AG09309 (cell line): ENCODE measurements at regions not wholly inside any gene's neighbourhood (a gene's known extent, or its start where the extent isn't known, plus 50 kb on each side); places are given as distances from the start of the nearest gene placed in this dataset.

ENCODE experiments used
- DNase-seq: peaks from one replicate; pipeline ENCODE4 v3.0.0-alpha.2; 2010; ENCODE audit warnings: low read depth
- H3K4me3 ChIP-seq: 2 replicates; pipeline ENCODE4 v1.5.1; 2011; ENCODE audit warnings: mild to moderate bottlenecking, low read depth, low read length, moderate library complexity; ENCODE audit not compliant: control insufficient read depth
- TF ChIP-seq, protein P1 (sequence below): IDR thresholded peaks from 2 replicates; pipeline ENCODE4 v1.5.1; 2011; ENCODE audit warnings: mild to moderate bottlenecking, low read depth, low read length, inconsistent platforms; ENCODE audit not compliant: insufficient read depth, control insufficient read depth; ENCODE audit errors: missing control alignments

DNA sequence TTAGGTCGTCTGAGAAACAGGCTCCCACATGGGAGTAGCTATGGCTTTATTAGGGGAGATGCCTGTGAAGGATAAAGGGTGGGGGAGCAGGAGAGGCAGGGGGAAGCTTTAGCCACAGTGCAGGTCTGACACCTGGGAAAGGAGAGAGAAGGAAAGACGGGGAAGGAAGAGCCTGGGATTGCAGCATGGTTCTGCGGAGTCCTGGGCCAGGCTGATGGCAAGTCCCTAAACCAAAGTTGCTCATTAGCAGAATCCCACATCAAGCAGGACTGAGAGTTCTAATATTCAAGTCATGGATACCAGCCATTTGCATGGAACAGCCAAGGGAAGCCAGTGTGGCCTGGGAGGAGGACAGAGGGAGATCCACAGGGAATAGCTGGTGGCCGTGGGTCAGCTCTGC, 414.8 kb downstream of the RPS24 start:
- H3K4me3 ChIP-seq, result no peak overlapping the region
- TF ChIP-seq, protein P1, sequence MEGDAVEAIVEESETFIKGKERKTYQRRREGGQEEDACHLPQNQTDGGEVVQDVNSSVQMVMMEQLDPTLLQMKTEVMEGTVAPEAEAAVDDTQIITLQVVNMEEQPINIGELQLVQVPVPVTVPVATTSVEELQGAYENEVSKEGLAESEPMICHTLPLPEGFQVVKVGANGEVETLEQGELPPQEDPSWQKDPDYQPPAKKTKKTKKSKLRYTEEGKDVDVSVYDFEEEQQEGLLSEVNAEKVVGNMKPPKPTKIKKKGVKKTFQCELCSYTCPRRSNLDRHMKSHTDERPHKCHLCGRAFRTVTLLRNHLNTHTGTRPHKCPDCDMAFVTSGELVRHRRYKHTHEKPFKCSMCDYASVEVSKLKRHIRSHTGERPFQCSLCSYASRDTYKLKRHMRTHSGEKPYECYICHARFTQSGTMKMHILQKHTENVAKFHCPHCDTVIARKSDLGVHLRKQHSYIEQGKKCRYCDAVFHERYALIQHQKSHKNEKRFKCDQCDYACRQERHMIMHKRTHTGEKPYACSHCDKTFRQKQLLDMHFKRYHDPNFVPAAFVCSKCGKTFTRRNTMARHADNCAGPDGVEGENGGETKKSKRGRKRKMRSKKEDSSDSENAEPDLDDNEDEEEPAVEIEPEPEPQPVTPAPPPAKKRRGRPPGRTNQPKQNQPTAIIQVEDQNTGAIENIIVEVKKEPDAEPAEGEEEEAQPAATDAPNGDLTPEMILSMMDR, result no peak

DNA sequence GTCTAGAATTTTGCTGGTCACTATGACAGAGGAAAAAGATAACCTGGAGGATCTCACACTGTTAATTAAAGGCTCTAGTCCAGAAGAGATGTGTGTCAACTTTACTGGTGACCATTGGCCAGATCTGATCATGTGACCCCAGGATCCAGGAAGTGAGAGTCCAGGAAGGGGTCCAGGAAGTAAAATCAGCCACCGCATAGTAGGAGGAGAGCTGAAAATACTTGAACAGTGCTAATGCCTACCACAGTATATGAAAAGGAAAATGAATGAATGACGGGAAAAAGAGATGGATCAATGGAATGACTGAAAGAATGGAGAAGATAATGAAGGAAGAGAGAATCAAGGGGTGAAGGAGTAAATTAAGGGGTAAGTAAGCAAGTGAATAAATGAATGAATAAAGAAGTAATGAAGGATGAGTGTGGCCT, 415.3 kb downstream of the RPS24 start:
- TF ChIP-seq, protein P1, result no peak
- no peak for DNase-seq
- H3K4me3 ChIP-seq, result no peak overlapping the region

More for the DNA sequence above, 414.8 kb downstream of the RPS24 start:
- no peak for DNase-seq

DNA sequence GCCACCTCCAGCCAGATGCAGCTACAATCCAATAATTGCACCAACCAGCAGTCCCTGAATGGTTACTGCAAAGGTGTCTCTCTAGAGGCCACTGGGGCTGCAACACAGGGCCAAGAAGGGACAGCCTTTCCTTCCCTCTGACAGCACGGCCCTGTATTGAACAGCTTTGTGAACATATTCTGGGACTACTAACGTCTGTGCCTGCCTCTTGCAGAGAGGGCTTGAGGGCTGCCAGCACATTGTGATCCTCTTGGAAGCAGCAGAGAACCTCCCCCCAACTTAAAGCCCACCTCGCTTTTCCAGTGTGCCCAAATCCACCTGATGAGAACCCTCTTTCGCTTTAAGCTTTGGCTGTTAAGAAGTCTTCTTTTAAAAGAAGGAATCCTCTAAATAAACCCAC, 415.9 kb downstream of the RPS24 start:
- DNase-seq, result no peak
- TF ChIP-seq, protein P1, result no peak
- no peak overlapping the region for H3K4me3 ChIP-seq

DNA sequence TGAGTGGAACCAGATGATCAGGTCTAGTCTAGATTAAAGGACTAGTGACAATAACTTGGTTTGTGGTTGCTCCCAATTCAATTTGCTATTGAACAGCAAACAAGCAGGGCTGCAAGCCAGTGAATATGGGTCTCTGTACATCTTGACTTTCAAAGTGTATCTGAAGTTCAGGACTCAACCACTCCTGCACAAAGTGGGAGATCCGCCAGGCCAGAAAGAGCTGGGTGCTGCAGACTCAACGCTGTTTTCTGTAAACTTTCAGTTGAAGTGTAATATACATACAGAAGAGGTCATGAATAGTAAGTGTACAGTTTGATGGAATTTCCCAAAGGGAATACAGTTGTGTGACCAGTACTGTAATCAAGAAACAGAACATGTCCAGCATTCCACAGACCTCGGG, 416.6 kb downstream of the RPS24 start:
- no peak for DNase-seq
- no peak overlapping the region for H3K4me3 ChIP-seq
- TF ChIP-seq, protein P1, result no peak

DNA sequence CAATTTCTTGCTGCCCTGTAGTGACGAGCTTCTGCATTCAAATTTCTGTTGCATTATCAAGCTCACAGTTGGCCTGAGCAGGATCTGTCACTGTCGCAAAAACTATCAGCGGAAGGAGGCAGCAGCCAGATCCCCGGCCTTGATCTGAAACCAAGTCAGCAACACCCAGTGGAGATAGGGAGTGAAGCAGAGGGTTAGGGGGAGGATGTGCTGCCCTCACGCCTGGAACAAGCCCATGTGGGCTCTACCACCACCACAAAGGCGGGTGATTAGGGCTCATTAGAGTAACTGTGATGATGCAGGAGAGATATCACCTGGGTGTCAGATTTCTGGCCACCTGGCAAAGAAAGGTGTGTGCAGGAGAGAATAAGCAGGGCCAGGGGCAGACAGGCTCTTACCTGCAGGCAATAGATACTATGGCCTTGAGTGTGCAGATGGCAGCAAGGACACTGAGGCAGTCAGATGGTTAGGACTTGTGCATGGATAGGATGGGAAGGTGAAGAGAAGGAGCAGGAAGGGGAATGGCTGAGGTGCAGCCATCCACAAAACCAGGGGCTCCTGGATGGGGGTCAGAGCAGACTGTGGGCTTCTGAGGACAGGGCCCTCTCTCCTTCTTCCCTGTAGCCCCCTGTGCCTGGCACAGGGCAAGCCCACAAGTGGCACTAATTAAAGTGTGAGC, 417.3 kb downstream of the RPS24 start:
- H3K4me3 ChIP-seq, result no peak overlapping the region
- DNase-seq, result no peak
- TF ChIP-seq, protein P1, result no peak

DNA sequence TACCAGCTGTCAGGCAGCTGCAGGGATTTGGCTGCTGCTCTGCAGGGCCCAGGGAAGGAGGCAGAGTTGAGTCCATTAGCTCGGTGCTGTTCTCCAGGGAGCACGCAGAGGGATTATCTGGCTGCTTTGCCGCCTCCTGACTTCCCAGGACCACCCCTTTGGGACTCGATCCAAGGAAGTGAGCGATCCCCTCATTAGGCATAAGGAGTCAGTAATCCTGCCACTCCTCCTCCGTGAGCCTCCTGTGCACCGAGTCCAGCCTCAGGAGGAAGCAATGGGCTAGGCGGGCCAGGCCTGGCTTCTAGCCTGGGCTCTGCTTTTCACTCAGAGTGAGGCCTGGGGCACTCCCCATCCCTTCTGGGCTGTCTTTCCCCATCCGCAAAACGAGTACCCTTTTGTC, 417.9 kb downstream of the RPS24 start:
- no peak for DNase-seq
- TF ChIP-seq, protein P1, result no peak
- H3K4me3 ChIP-seq, result no peak overlapping the region
